Gastroesophageal sphincter (tissue), 4 donors: ENCODE measurements at regions not wholly inside any gene's neighbourhood (a gene's known extent, or its start where the extent isn't known, plus 50 kb on each side); places are given as distances from the start of the nearest gene placed in this dataset.

ENCODE experiments used
- ATAC-seq: fragments of 150-250 bp; one replicate; pipeline ENCODE4 v1.9.1; 2016; ENCODE audit warnings: mild to moderate bottlenecking, moderate library complexity
- H3K27ac ChIP-seq, 4 donors: fragments of 200-600 bp; sonication (generic) in 3 of 4; 1 replicate in 3 of 4; 2 replicates in 1 of 4; pipeline ENCODE4 v1.5.1; 2016 to 2019
- H3K27me3 ChIP-seq: fragments of 200-600 bp; sonication (generic); one replicate; pipeline ENCODE4 v1.5.1; 2019
- H3K36me3 ChIP-seq, 2 donors: fragments of 200-600 bp; sonication (generic); one replicate each; pipeline ENCODE4 v1.5.1; 2019; ENCODE audit warnings: control low read depth in 1 of 2
- H3K4me1 ChIP-seq, 3 donors: fragments of 200-600 bp; sonication (generic); 1 replicate in 2 of 3; 2 replicates in 1 of 3; pipeline ENCODE4 v1.5.1; 2016 to 2019; ENCODE audit warnings: control low read depth in 2 of 3
- H3K4me3 ChIP-seq, 2 donors: fragments of 200-600 bp; sonication (generic); one replicate each; pipeline ENCODE4 v1.5.1; 2019; ENCODE audit warnings: mild to moderate bottlenecking in 1 of 2, moderate library complexity in 1 of 2
- H3K9me3 ChIP-seq, 3 donors: fragments of 200-600 bp; sonication (generic); one replicate each; pipeline ENCODE4 v1.5.1; 2017 to 2019; ENCODE audit warnings: control low read depth in 2 of 3
- EP300 ChIP-seq: sonication (generic); formaldehyde crosslinking; IDR thresholded peaks from one replicate; pipeline ENCODE4 v1.6.1; 2017; ENCODE audit warnings: antibody characterized with exemption, mild to moderate bottlenecking
- POLR2A ChIP-seq, 2 donors: fragments of 450-650 bp; IDR thresholded peaks; one replicate each; pipeline ENCODE4 v1.6.1; 2017; ENCODE audit warnings: antibody characterized with exemption in 2 of 2, mild to moderate bottlenecking in 2 of 2, moderate library complexity in 1 of 2
- POLR2AphosphoS5 ChIP-seq: sonication (generic); formaldehyde crosslinking; IDR thresholded peaks from one replicate; pipeline ENCODE4 v1.6.1; 2017; ENCODE audit warnings: antibody characterized with exemption
- WGBS, 2 donors: methylation state at CpG; one replicate each; pipeline ENCODE4 v1.1.5; 2018; ENCODE audit warnings: low coverage in 1 of 2; 5-methylcytosine and 5-hydroxymethylcytosine counted together
- TF ChIP-seq, protein P1 (sequence below), 4 experiments: fragments of 200-600 bp in 2 of 4; fragments of 450-650 bp in 2 of 4; sonication (generic) in 1 of 4; IDR thresholded peaks; one replicate each; pipeline ENCODE4 v1.5.1; 2017 to 2019; ENCODE audit warnings: antibody characterized with exemption in 4 of 4, mild to moderate bottlenecking in 2 of 4, moderate library complexity in 2 of 4

DNA sequence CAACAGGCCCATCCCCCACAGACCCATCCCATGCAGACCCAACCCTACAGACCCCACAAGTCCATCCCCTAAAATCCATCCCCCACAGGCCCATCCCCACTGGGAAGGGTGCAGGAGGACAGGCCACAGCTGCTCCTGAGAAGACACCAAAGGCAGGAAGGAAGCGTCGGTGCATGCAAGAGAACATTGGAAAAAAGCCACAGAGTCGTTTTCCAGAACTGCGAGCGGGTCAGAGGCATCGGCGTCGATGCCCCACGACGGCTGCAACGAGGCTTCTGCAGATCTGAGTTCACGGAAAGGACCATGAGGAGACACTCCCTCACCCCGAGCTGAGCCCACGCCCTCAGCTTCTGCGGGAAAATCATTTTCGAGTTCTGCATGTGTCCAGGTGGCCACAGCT is 59.6 kb upstream of the GALNT9 start:
- H3K36me3 ChIP-seq, result no peaks in the 10 kb centered on the region
- no peak for ATAC-seq
- H3K9me3 ChIP-seq, result no peaks in the 10 kb centered on the region
- TF ChIP-seq, protein P1, sequence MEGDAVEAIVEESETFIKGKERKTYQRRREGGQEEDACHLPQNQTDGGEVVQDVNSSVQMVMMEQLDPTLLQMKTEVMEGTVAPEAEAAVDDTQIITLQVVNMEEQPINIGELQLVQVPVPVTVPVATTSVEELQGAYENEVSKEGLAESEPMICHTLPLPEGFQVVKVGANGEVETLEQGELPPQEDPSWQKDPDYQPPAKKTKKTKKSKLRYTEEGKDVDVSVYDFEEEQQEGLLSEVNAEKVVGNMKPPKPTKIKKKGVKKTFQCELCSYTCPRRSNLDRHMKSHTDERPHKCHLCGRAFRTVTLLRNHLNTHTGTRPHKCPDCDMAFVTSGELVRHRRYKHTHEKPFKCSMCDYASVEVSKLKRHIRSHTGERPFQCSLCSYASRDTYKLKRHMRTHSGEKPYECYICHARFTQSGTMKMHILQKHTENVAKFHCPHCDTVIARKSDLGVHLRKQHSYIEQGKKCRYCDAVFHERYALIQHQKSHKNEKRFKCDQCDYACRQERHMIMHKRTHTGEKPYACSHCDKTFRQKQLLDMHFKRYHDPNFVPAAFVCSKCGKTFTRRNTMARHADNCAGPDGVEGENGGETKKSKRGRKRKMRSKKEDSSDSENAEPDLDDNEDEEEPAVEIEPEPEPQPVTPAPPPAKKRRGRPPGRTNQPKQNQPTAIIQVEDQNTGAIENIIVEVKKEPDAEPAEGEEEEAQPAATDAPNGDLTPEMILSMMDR (IDR thresholded peaks at IDR 0.05), result no peak
- no peak for TF ChIP-seq POLR2AphosphoS5
- TF ChIP-seq EP300, result no peak
- no peak for TF ChIP-seq POLR2A (IDR thresholded peaks at IDR 0.05)
- peaks cover 86% of the 10 kb centered on the region for H3K27me3 ChIP-seq
- no peaks in the 10 kb centered on the region for H3K4me1 ChIP-seq
- no peak overlapping the region for H3K4me3 ChIP-seq
- 22 to 53% methylated on average over 13 to 14 of the region's 16 CpGs for WGBS, 2 donors
- H3K27ac ChIP-seq, result no peak overlapping the region

DNA sequence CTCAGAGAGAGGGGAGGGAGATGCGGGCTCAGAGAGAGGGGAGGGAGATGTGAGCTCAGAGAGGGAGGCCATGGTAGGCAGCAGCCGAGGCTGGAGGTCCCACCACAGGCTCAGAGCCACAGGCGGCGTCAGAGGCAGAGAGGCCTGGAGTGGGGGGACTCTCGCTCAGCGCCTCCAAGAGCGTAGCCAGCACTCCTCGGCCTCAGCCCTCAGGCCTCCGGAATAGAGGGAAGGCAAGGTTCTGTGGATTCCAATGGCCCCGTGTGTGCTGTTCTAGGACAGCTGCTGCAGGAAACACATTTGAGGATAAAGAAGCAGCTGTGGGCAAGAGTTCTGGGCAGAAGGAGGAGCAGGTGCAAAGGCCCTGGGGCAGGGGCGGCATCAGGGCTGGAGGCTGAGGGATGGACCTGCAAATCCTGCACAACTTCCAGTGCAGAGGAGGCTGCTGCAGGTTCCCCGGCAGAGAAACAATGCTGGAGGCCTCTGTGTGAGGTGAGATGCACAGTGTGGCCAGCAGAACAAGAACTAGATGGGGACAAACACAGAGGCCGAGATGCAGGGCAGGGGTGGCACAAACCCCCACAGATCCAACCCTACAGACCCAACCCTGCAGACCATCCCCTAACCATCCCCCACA is 59.1 kb upstream of the GALNT9 start:
- Histone ChIP-seq H3K4me1 (no peaks in the 10 kb centered on the region), H3K9me3 (no peaks in the 10 kb centered on the region), H3K36me3 (no peaks in the 10 kb centered on the region), H3K4me3 (no peak overlapping the region), H3K27ac (no peak overlapping the region), H3K27me3 (peaks cover 84% of the 10 kb centered on the region)
- TF ChIP-seq POLR2A (IDR thresholded peaks at IDR 0.05) (no peak), POLR2AphosphoS5 (no peak), EP300 (no peak)
- TF ChIP-seq, protein P1 (IDR thresholded peaks at IDR 0.05), result no peak
- 45 to 68% methylated on average over 9 to 13 of the region's 13 CpGs for WGBS, 2 donors
- no peak for ATAC-seq

DNA sequence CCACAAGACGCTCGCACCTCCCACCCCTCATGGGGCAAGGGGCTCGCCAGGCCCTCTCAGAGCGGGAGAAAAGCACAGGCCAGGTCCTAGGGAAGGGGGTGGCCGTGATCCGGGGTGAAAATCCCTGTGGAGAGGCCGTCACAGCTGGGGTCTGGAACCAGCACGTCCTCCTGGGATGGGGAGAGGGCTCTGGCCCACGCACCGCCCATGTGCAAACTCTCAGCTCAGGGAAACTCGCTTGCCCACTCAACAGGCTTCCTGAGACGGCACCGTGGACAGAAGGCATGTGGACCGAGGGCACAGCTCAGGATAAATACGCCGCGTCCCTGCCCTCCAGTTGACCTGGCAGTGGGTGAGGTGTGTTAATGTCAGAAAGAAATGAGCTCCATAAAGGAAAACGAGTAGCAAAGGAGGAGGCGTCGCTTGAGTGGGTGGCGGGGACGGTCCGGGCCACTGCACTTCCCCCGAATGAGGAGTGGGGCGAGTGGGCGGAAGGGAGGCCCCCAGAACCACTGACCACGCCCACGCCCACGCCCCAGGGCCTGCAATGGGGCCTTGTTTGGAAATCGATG is 57.6 kb upstream of the GALNT9 start:
- no peak overlapping the region for H3K4me3 ChIP-seq
- no peaks in the 10 kb centered on the region for H3K36me3 ChIP-seq
- 60% methylated on average over 21 of the region's 30 CpGs; no CpG with 5 or more reads in 1 of the 2 donors for WGBS, 2 donors
- no peaks in the 10 kb centered on the region for H3K4me1 ChIP-seq
- H3K27me3 ChIP-seq, result peaks cover 83% of the 10 kb centered on the region
- H3K9me3 ChIP-seq, result no peaks in the 10 kb centered on the region
- TF ChIP-seq EP300 (no peak), POLR2AphosphoS5 (no peak), POLR2A (IDR thresholded peaks at IDR 0.05) (no peak)
- TF ChIP-seq, protein P1 (IDR thresholded peaks at IDR 0.05), result no peak
- H3K27ac ChIP-seq, result no peak overlapping the region
- ATAC-seq, result no peak

DNA sequence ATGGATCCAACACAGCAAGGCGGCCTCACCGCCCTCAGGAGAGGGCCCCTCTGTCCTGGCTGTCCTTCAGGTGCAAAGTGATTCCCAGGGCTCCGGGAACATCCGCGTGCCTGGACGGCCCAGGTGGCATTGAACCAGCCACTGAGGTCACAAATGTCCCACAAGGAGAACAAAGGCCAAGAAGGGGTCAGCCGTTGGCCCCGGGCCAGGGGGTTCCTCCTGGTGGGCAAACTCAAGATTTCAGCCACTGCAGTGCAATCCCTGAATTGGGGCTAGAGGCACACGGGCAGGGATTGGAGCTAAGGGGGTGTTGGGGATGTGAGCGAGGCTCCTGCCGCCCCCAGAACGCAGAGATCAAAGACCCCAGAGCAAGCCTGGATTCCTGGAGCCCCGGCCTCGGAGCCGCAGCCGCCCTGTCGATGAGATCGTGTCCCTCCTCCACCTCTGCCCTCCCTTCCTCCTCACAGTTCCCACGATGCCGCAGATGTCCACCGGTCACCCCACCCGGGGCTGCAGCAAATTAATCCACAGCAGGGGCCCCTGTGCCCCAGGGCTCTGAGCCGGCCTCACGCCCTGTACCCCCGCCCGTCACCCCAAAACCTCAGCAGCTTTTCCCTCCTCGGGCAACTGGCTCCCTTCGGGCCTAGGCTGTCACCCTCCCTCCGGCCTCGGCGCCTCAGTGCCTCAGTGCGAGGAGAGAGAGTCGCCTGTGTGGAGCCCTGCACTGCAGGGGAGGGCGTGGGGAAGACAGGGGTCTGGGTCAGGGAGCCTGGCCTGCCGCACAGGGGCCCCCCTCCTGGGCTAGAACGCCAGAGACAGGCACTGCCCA is 56.7 kb upstream of the GALNT9 start:
- no peaks in the 10 kb centered on the region for H3K9me3 ChIP-seq
- H3K36me3 ChIP-seq, result no peaks in the 10 kb centered on the region
- H3K27me3 ChIP-seq, result peaks cover 84% of the 10 kb centered on the region
- no peak overlapping the region for H3K27ac ChIP-seq
- WGBS, 2 donors, result 27 to 88% methylated on average over 2 of the region's 36 CpGs
- TF ChIP-seq EP300 (no peak), POLR2AphosphoS5 (no peak), POLR2A (IDR thresholded peaks at IDR 0.05) (no peak)
- TF ChIP-seq, protein P1 (IDR thresholded peaks at IDR 0.05), result no peak
- H3K4me3 ChIP-seq, result no peak overlapping the region
- ATAC-seq, result no peak
- H3K4me1 ChIP-seq, result no peaks in the 10 kb centered on the region
